Tibial artery (tissue), 4 donors: ENCODE measurements at regions not wholly inside any gene's neighbourhood (a gene's known extent, or its start where the extent isn't known, plus 50 kb on each side); places are given as distances from the start of the nearest gene placed in this dataset.

Source experiments
- DNase-seq, 2 donors: peaks; one replicate each; pipeline ENCODE4 v3.0.0-alpha.2; 2019
- H3K27ac ChIP-seq, 2 donors: fragments of 200-600 bp; sonication (generic) in 1 of 2; 1 replicate in 1 of 2; 2 replicates in 1 of 2; pipeline ENCODE4 v1.5.1; 2018 to 2019; ENCODE audit warnings: mild to moderate bottlenecking in 1 of 2
- H3K27me3 ChIP-seq, 2 donors: fragments of 200-600 bp; sonication (generic) in 1 of 2; one replicate each; pipeline versions ENCODE4 v1.5.1 to v1.6.0; 2016 to 2019
- H3K36me3 ChIP-seq, 3 donors: fragments of 200-600 bp; sonication (generic) in 2 of 3; one replicate each; pipeline ENCODE4 v1.5.1; 2016 to 2019; ENCODE audit warnings: mild to moderate bottlenecking in 2 of 3
- H3K4me1 ChIP-seq, 4 donors: fragments of 200-600 bp; sonication (generic) in 2 of 4; 1 replicate in 3 of 4; 2 replicates in 1 of 4; pipeline ENCODE4 v1.5.1; 2016 to 2019
- H3K4me3 ChIP-seq, 2 donors: fragments of 200-600 bp; sonication (generic) in 1 of 2; 1 replicate in 1 of 2; 2 replicates in 1 of 2; pipeline ENCODE4 v1.5.1; 2018 to 2019; ENCODE audit warnings: mild to moderate bottlenecking in 2 of 2
- H3K9me3 ChIP-seq, 3 donors: fragments of 200-600 bp; sonication (generic) in 1 of 3; one replicate each; pipeline ENCODE4 v1.5.1; 2016 to 2019
- CTCF ChIP-seq, 2 experiments: fragments of 200-600 bp in 1 of 2; fragments of 450-650 bp in 1 of 2; IDR thresholded peaks; one replicate each; pipeline ENCODE4 v1.5.1; 2017 to 2019; ENCODE audit warnings: antibody characterized with exemption in 2 of 2, mild to moderate bottlenecking in 1 of 2, moderate library complexity in 1 of 2
- intact Hi-C: fragments of 100-400 bp; cut with DNase I; formaldehyde crosslinking; loops from one replicate; pipeline ENCODE4 v1.15.0; 2023; ENCODE audit warnings: low total_unique reads

DNA sequence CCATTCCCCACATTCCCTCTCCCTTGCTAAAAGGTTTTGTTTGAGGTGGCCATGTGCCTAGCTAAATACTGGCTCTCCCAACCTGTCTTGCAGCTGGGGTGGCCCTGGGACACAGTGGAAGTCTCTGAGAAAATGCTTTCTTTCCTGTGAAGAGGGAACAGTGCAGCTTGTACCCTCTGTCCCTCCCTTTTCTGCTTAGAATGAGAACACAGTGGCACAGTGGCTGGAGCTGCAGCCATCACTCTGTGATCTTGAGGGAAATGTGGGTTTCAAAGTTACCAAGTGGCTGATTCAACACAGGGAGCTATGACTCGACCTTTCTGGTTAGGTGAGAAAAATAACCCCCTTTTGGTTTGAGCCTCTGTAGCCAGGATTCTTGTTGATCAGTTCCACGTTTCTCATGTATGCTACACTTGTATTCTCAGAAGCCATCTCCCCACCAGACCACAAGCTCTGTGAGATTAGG, 62.7 kb upstream of the CARD11 start:
- no peak for DNase-seq
- no peaks in the 10 kb centered on the region for H3K36me3 ChIP-seq
- H3K4me1 ChIP-seq = peaks cover 0 to 59% (median 9%) of the 10 kb centered on the region in 4 donors
- H3K27me3 ChIP-seq = no peaks in the 10 kb centered on the region
- TF ChIP-seq CTCF (IDR thresholded peaks at IDR 0.05) = no peak
- peak overlapping the region; percentile 55 to 56 for H3K27ac ChIP-seq
- H3K9me3 ChIP-seq = peaks cover 0 to 11% (median 4%) of the 10 kb centered on the region in 3 donors
- intact Hi-C loops = no loop called here
- no peak overlapping the region for H3K4me3 ChIP-seq

- intact Hi-C loops = no loop called here
- Histone ChIP-seq H3K4me3 (no peak overlapping the region), H3K4me1 (peaks cover 0 to 59% (median 9%) of the 10 kb centered on the region in 4 donors), H3K27me3 (no peaks in the 10 kb centered on the region), H3K27ac (peak overlapping the region; percentile 55 to 56), H3K9me3 (peaks cover 0 to 11% (median 4%) of the 10 kb centered on the region in 3 donors), H3K36me3 (no peaks in the 10 kb centered on the region)
- no peak for DNase-seq
- TF ChIP-seq CTCF (IDR thresholded peaks at IDR 0.05) = no peak
Observed at GRCh38 chr7:3107228-3107763, 63.6 kb upstream of the CARD11 start.

DNA sequence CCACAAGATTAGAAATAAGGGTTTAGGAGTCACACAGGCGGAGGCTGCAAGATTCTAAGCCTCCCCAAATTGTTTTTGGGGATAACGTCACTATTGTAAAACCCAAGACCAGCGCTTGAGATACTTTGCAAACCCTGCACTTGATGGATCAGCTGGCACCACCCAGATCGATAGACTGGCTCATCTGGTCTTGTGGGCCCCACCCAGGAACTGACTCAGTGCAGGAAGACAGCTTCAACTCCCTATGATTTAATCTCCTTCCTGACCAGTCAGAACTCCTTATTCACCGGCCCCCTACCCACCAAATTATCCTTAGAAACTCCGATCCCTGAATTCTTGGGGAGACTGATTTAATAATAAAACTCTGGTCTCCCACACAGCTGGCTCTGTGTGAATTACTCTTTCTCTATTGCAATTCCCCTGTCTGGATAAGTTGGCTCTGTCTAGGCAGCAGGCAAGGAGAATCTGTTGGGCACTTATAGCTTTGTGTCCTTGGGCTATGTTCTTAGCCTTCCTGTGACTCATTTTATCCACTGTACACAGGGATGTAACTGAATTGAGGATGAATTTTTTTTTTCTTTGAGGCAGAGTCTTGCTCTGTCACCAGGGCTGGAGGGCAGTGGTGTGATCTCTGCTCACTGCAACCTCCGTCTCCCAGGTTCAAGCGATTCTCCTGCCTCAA, 64.4 kb upstream of the CARD11 start:
- no peak for TF ChIP-seq CTCF (IDR thresholded peaks at IDR 0.05)
- intact Hi-C loops = no loop called here
- Histone ChIP-seq H3K4me1 (peaks cover 0 to 59% (median 9%) of the 10 kb centered on the region in 4 donors), H3K27ac (no peak overlapping the region), H3K36me3 (no peaks in the 10 kb centered on the region), H3K27me3 (no peaks in the 10 kb centered on the region), H3K4me3 (no peak overlapping the region), H3K9me3 (peaks cover 0 to 11% (median 4%) of the 10 kb centered on the region in 3 donors)
- DNase-seq = no peak

- H3K4me1 ChIP-seq = peaks cover 0 to 47% (median 8%) of the 10 kb centered on the region in 4 donors
- peaks cover 0 to 11% (median 7%) of the 10 kb centered on the region in 3 donors for H3K9me3 ChIP-seq
- H3K27me3 ChIP-seq = no peaks in the 10 kb centered on the region
- TF ChIP-seq CTCF (IDR thresholded peaks at IDR 0.05) = no peak
- H3K36me3 ChIP-seq = no peaks in the 10 kb centered on the region
- no peak for DNase-seq
- intact Hi-C loops = no loop called here
- H3K4me3 ChIP-seq = no peak overlapping the region
- no peak overlapping the region for H3K27ac ChIP-seq
Observed at GRCh38 chr7:3109311-3109915, 65.7 kb upstream of the CARD11 start.

- peaks cover 0 to 7% (median 0%) of the 10 kb centered on the region in 3 donors for H3K9me3 ChIP-seq
- no peak overlapping the region for H3K27ac ChIP-seq
- no peak for TF ChIP-seq CTCF (IDR thresholded peaks at IDR 0.05)
- H3K4me1 ChIP-seq = peaks cover 0 to 15% (median 0%) of the 10 kb centered on the region in 4 donors
- no peaks in the 10 kb centered on the region for H3K36me3 ChIP-seq
- DNase-seq = no peak
- H3K27me3 ChIP-seq = peaks cover 0 to 3% of the 10 kb centered on the region in 2 donors
- intact Hi-C loops = no loop called here
- no peak overlapping the region for H3K4me3 ChIP-seq
Observed at GRCh38 chr7:3112479-3113134, 68.9 kb upstream of the CARD11 start.
